ENCODE measurements at regions not wholly inside any gene's neighbourhood (a gene's known extent, or its start where the extent isn't known, plus 50 kb on each side); places are given as distances from the start of the nearest gene placed in this dataset.

DNA sequence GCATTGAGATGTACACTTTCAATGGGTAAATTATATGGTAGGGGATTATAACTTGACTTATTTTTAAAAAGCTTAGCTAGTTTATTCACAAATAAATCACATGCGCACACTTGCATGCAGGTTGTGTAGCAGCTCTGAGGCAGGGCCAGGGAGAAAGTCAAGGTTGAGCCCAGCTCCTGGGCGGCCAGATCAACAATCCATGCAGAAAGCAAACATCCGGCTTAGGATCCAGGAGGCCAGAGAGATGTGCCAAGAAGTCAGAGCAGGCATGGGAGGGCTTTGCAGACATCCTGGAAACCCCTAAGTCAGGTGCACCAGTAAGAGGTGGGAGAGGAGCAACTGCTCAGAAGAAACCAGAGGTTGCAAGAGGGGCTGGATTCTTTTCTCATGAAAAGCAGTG lies 186.5 kb downstream of the AXIN2 start:
- DNase-seq (ENCODE audit: low spot score), result no peak
- Mint-ChIP-seq H3K27ac (ENCODE audit: unreplicated experiment) (no peak overlapping the region), H3K36me3 (ENCODE audit: low read depth) (no peaks in the 10 kb centered on the region), H3K4me1 (ENCODE audit: low read depth) (no peaks in the 10 kb centered on the region), H3K9me3 (ENCODE audit: low read depth) (peaks cover 6% of the 10 kb centered on the region), H3K27me3 (ENCODE audit: low read depth) (peaks cover 2% of the 10 kb centered on the region), H3K4me3 (ENCODE audit: unreplicated experiment) (no peak overlapping the region)
- TF ChIP-seq, protein P1, sequence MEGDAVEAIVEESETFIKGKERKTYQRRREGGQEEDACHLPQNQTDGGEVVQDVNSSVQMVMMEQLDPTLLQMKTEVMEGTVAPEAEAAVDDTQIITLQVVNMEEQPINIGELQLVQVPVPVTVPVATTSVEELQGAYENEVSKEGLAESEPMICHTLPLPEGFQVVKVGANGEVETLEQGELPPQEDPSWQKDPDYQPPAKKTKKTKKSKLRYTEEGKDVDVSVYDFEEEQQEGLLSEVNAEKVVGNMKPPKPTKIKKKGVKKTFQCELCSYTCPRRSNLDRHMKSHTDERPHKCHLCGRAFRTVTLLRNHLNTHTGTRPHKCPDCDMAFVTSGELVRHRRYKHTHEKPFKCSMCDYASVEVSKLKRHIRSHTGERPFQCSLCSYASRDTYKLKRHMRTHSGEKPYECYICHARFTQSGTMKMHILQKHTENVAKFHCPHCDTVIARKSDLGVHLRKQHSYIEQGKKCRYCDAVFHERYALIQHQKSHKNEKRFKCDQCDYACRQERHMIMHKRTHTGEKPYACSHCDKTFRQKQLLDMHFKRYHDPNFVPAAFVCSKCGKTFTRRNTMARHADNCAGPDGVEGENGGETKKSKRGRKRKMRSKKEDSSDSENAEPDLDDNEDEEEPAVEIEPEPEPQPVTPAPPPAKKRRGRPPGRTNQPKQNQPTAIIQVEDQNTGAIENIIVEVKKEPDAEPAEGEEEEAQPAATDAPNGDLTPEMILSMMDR (IDR thresholded peaks at IDR 0.05), result no peak

DNA sequence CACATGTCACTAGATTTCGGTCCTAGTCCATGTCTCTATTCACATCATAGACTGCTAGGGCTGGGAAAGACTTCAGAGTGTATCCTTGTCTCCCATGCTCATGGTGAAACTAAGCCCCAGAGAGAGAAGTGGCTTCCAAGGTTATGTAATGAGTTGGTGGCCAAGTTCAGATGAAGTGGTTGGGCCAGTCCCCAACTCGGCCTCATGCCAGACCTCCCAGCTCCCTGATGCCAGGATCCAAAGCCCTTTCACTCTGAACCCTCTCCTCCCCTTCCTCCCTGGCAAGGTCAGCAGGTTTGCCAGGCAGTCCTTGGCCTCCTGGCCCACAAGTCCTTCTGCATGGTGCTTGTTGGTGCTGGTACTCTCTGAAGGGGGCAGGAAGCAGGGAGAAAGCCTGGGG lies 189.7 kb downstream of the AXIN2 start:
- no peaks in the 10 kb centered on the region for H3K36me3 Mint-ChIP-seq (ENCODE audit: low read depth)
- DNase-seq (ENCODE audit: low spot score), result no peak
- TF ChIP-seq, protein P1 (IDR thresholded peaks at IDR 0.05), result no peak
- H3K27ac Mint-ChIP-seq (ENCODE audit: unreplicated experiment), result no peak overlapping the region
- H3K9me3 Mint-ChIP-seq (ENCODE audit: low read depth), result no peaks in the 10 kb centered on the region
- peaks cover 2% of the 10 kb centered on the region for H3K27me3 Mint-ChIP-seq (ENCODE audit: low read depth)
- no peak overlapping the region for H3K4me3 Mint-ChIP-seq (ENCODE audit: unreplicated experiment)
- no peaks in the 10 kb centered on the region for H3K4me1 Mint-ChIP-seq (ENCODE audit: low read depth)

DNA sequence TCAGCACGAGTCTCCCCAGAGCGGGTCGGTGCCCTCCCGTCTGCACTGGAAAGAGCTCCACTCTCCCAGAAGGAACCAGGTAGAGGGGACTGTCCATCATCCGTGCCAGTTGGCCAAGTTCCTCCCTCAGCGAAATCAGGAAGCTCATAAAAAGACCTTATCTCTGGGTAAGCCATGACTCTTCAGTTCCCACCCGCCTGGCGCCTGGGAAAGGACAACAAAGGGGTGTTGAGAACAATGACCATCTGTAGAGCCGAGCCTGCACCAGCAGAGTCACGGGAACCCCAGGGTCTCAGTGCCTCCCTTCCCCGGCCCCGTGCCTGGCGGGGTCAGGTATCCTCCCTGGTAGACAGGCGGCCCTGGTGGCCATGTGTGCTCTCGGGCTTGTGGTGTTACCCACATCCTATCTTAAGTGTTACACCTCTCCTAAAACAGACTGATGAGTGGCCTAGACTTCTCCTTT lies 190.7 kb downstream of the AXIN2 start:
- H3K4me1 Mint-ChIP-seq (ENCODE audit: low read depth), result no peaks in the 10 kb centered on the region
- no peaks in the 10 kb centered on the region for H3K36me3 Mint-ChIP-seq (ENCODE audit: low read depth)
- no peak for DNase-seq (ENCODE audit: low spot score)
- no peaks in the 10 kb centered on the region for H3K9me3 Mint-ChIP-seq (ENCODE audit: low read depth)
- TF ChIP-seq, protein P1 (IDR thresholded peaks at IDR 0.05), result no peak
- peaks cover 2% of the 10 kb centered on the region for H3K27me3 Mint-ChIP-seq (ENCODE audit: low read depth)
- H3K27ac Mint-ChIP-seq (ENCODE audit: unreplicated experiment), result no peak overlapping the region
- H3K4me3 Mint-ChIP-seq (ENCODE audit: unreplicated experiment), result no peak overlapping the region

DNA sequence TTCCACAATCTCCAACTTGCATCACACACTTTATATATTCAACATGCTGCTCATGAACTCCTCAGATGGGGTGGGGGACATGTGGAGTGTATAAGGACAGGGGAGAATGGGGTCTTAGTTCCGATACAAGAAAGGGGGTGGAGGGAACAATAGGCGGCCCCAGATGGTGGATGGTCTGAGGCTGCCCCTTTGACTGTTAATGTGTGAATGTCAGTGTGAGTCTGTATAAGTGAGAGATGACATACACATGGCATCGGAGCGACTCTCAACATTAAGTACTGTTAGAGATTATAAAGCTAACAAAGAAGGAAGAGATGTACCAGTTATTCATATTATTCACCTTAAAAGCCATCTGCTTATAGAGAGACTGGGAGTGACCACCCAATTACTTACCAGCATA lies 193.1 kb downstream of the AXIN2 start:
- TF ChIP-seq, protein P1 (IDR thresholded peaks at IDR 0.05), result no peak
- Mint-ChIP-seq H3K27ac (ENCODE audit: unreplicated experiment) (no peak overlapping the region), H3K9me3 (ENCODE audit: low read depth) (no peaks in the 10 kb centered on the region), H3K4me3 (ENCODE audit: unreplicated experiment) (no peak overlapping the region), H3K4me1 (ENCODE audit: low read depth) (no peaks in the 10 kb centered on the region), H3K36me3 (ENCODE audit: low read depth) (no peaks in the 10 kb centered on the region), H3K27me3 (ENCODE audit: low read depth) (peaks cover 5% of the 10 kb centered on the region)
- DNase-seq (ENCODE audit: low spot score), result no peak

DNA sequence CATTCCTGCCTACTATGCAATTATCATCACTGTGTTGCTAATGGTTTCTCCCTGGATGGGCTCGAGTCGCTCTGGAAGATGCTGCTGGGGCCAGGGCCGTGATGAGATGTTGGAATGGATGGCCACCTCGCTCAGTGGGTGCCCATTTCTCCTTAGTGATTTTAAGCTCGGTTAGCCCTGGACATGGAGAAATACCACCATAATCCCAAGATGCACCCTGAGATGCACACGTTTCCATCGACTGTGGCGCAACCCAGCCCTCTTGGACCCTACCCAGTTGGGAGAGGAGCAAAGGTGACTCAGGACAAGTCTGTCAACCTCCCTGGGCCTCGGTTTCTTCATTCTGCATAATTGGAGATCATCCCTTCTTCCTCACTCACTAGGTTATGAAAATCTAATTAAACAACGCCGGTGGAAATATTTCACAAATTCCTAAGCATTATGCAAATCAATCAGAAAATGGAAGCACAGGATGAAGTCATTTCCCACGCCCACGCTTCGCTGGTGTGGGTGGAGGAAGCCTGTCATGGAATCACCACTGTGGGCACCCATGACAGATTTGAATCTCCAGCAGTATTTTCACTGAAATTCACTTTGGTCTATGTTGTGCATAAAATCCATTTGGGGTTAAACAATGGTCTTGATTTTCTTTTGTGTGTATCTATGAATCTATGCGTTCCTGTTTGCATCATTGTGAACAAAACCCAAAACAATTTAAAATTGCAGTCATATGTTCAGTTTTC lies 195.2 kb downstream of the AXIN2 start:
- Mint-ChIP-seq H3K27me3 (ENCODE audit: low read depth) (peaks cover 5% of the 10 kb centered on the region), H3K4me3 (ENCODE audit: unreplicated experiment) (no peak overlapping the region), H3K36me3 (ENCODE audit: low read depth) (no peaks in the 10 kb centered on the region), H3K9me3 (ENCODE audit: low read depth) (no peaks in the 10 kb centered on the region), H3K27ac (ENCODE audit: unreplicated experiment) (no peak overlapping the region), H3K4me1 (ENCODE audit: low read depth) (no peaks in the 10 kb centered on the region)
- TF ChIP-seq, protein P1 (IDR thresholded peaks at IDR 0.05), result no peak
- DNase-seq (ENCODE audit: low spot score), result no peak
